Neural cell (in vitro differentiated cells): ENCODE measurements at regions not wholly inside any gene's neighbourhood (a gene's known extent, or its start where the extent isn't known, plus 50 kb on each side); places are given as distances from the start of the nearest gene placed in this dataset.

Source experiments
- H2AFZ ChIP-seq: fragments of 200-600, 300-800 bp; sonication (generic), shearing (Covaris generic); 2 replicates; pipeline ENCODE4 v1.6.0; 2014; ENCODE audit warnings: low read depth, mild to moderate bottlenecking, antibody characterized with exemption, low read length, moderate library complexity
- H3F3A ChIP-seq: fragments of 200-600 bp; shearing (Covaris generic); 2 replicates; pipeline ENCODE4 v1.6.1; 2016; ENCODE audit warnings: mild to moderate bottlenecking, moderate library complexity, mixed read lengths, antibody characterized with exemption, low read length; ENCODE audit not compliant: insufficient read depth, poor library complexity, severe bottlenecking
- H3K27ac ChIP-seq: fragments of 200-600, 300-800 bp; sonication (generic), shearing (Covaris generic); 2 replicates; pipeline ENCODE4 v1.5.1; 2014; ENCODE audit warnings: mild to moderate bottlenecking, low read length, moderate library complexity
- H3K27me3 ChIP-seq: fragments of 300-800, 200-600 bp; sonication (generic), shearing (Covaris generic); 2 replicates; pipeline ENCODE4 v1.6.0; 2014; ENCODE audit warnings: mild to moderate bottlenecking, low read depth, low read length, moderate library complexity; ENCODE audit not compliant: insufficient read depth
- H3K36me3 ChIP-seq: fragments of 300-800, 200-600 bp; sonication (generic), shearing (Covaris generic); 2 replicates; pipeline ENCODE4 v1.5.1; 2014; ENCODE audit warnings: mild to moderate bottlenecking, antibody characterized with exemption, low read length, moderate library complexity; ENCODE audit not compliant: insufficient read depth
- H3K4me2 ChIP-seq: fragments of 300-800, 200-600 bp; sonication (generic), shearing (Covaris generic); 2 replicates; pipeline ENCODE4 v1.6.0; 2014; ENCODE audit warnings: mild to moderate bottlenecking, low read length
- H3K4me3 ChIP-seq: fragments of 300-800, 200-600 bp; sonication (generic), shearing (Covaris generic); 2 replicates; pipeline ENCODE4 v1.5.1; 2014; ENCODE audit warnings: mild to moderate bottlenecking, low read length, moderate library complexity
- H3K79me2 ChIP-seq: fragments of 200-600 bp; shearing (Covaris generic); replicated peaks from 2 replicates; pipeline ENCODE4 v1.6.0; 2014; ENCODE audit warnings: mild to moderate bottlenecking, low read length, moderate library complexity; ENCODE audit not compliant: insufficient read depth
- H3K9ac ChIP-seq: fragments of 300-800, 200-600 bp; sonication (generic), shearing (Covaris generic); 2 replicates; pipeline ENCODE4 v1.6.1; 2016; ENCODE audit warnings: mild to moderate bottlenecking, low read length, mixed read lengths
- H3K9me2 ChIP-seq: fragments of 200-600 bp; shearing (Covaris generic); 2 replicates; pipeline ENCODE4 v1.6.1; 2016; ENCODE audit warnings: mild to moderate bottlenecking, low read length, mixed read lengths; ENCODE audit not compliant: insufficient read depth
- H3K9me3 ChIP-seq: fragments of 200-600, 300-800 bp; sonication (generic), shearing (Covaris generic); 2 replicates; pipeline ENCODE4 v1.6.1; 2016; ENCODE audit warnings: mild to moderate bottlenecking, mixed run types, low read length, moderate library complexity, mixed read lengths
- H4K20me1 ChIP-seq: fragments of 200-600 bp; shearing (Covaris generic); 2 replicates; pipeline ENCODE4 v1.6.1; 2016; ENCODE audit warnings: mild to moderate bottlenecking, mixed run types; ENCODE audit not compliant: insufficient read depth
- EP300 ChIP-seq: fragments of 450-650 bp; conservative IDR thresholded peaks from 2 replicates; pipeline ENCODE4 v1.6.1; 2014; ENCODE audit warnings: antibody characterized with exemption, mild to moderate bottlenecking, moderate library complexity; ENCODE audit not compliant: poor library complexity, severe bottlenecking
- EZH2 ChIP-seq: fragments of 200-600, 300-800 bp; shearing (Covaris generic), sonication (generic); IDR thresholded peaks from 2 replicates; pipeline ENCODE4 v1.6.1; 2014; ENCODE audit warnings: antibody characterized with exemption, low read length, borderline replicate concordance, mild to moderate bottlenecking; ENCODE audit not compliant: insufficient read depth, poor library complexity, severe bottlenecking
- MXI1 ChIP-seq: fragments of 450-650 bp; conservative IDR thresholded peaks from 2 replicates; pipeline ENCODE4 v1.6.1; 2014; ENCODE audit warnings: antibody characterized with exemption, mild to moderate bottlenecking; ENCODE audit not compliant: poor library complexity, severe bottlenecking
- POLR2AphosphoS5 ChIP-seq: IDR thresholded peaks from 2 replicates; pipeline ENCODE4 v1.6.1; 2012
- RAD21 ChIP-seq: fragments of 450-650 bp; conservative IDR thresholded peaks from 2 replicates; pipeline ENCODE4 v1.6.1; 2014; ENCODE audit warnings: antibody characterized with exemption, mild to moderate bottlenecking, moderate library complexity
- TAF1 ChIP-seq: IDR thresholded peaks from 2 replicates; pipeline ENCODE4 v1.6.1; 2012; ENCODE audit warnings: low read depth
- TF ChIP-seq, protein P1 (sequence below): fragments of 450-650 bp; IDR thresholded peaks from 2 replicates; pipeline ENCODE4 v1.5.1; 2014; ENCODE audit warnings: antibody characterized with exemption, mild to moderate bottlenecking, moderate library complexity; ENCODE audit not compliant: poor library complexity, severe bottlenecking
- TF ChIP-seq, protein P2 (sequence below): IDR thresholded peaks from 2 replicates; pipeline ENCODE4 v1.6.1; 2012; ENCODE audit warnings: borderline replicate concordance

DNA sequence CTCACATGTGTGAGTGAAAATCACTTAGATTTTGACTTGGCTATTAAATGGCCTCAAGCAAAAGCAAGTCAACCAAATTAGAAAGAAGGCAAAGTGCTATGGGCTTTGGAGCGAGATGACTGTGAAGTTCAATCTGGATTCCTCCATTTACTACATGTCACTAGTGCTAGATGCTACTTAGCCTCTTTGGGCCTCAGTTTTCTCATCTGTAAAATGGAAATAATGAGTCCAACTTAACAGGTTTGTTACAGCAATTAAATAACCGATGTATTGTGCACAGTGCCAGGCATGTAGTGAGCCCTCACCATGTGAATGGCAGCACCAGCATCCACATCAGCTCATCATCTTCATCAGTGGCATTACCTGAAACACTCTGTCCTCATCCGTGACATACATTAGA is 376.3 kb downstream of the MTX2 start:
- H3F3A ChIP-seq: no peaks in the 10 kb centered on the region
- H3K36me3 ChIP-seq: no peaks in the 10 kb centered on the region
- no peak overlapping the region for H3K4me3 ChIP-seq
- TF ChIP-seq POLR2AphosphoS5 (no peak), EZH2 (no peak), RAD21 (no peak), EP300 (no peak), TAF1 (no peak), MXI1 (no peak)
- TF ChIP-seq, protein P1, sequence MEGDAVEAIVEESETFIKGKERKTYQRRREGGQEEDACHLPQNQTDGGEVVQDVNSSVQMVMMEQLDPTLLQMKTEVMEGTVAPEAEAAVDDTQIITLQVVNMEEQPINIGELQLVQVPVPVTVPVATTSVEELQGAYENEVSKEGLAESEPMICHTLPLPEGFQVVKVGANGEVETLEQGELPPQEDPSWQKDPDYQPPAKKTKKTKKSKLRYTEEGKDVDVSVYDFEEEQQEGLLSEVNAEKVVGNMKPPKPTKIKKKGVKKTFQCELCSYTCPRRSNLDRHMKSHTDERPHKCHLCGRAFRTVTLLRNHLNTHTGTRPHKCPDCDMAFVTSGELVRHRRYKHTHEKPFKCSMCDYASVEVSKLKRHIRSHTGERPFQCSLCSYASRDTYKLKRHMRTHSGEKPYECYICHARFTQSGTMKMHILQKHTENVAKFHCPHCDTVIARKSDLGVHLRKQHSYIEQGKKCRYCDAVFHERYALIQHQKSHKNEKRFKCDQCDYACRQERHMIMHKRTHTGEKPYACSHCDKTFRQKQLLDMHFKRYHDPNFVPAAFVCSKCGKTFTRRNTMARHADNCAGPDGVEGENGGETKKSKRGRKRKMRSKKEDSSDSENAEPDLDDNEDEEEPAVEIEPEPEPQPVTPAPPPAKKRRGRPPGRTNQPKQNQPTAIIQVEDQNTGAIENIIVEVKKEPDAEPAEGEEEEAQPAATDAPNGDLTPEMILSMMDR: no peak
- H2AFZ ChIP-seq: no peak overlapping the region
- peaks cover 53% of the 10 kb centered on the region for H3K27me3 ChIP-seq
- H3K4me2 ChIP-seq: no peak overlapping the region
- no peaks in the 10 kb centered on the region for H3K79me2 ChIP-seq
- H3K9me2 ChIP-seq: no peaks in the 10 kb centered on the region
- H3K9me3 ChIP-seq: no peaks in the 10 kb centered on the region
- H3K9ac ChIP-seq: no peak overlapping the region
- H3K27ac ChIP-seq: no peak overlapping the region
- H4K20me1 ChIP-seq: no peaks in the 10 kb centered on the region

DNA sequence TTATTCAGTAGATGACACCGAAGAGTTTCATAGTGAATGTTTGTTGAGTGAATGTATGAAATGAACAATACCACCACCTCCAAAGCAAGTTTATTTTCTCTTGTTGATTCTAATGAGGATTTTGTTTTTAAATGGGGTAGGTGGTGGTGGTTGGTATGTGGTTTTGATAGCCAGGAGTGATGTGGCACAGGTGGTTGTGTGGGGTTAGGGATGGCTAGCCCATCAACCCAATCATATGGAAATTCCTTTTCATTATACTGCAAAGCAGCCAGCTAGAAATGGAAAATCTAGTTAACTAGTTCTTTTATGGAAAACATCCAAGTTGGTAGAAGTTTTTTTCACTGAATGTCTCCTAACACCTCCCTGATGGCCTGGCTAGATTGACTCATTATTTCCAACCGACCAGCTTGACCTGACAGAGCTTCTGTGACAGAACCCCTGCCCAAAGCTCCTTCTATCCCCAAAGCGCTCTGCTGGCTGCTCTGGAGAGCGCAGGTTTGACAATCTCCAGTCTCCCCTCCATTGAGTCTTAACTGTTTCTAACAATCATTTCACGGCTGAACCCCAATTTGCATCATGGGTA is 376.9 kb downstream of the MTX2 start:
- no peak overlapping the region for H3K27ac ChIP-seq
- no peak overlapping the region for H3K9ac ChIP-seq
- H3K9me2 ChIP-seq: no peaks in the 10 kb centered on the region
- H3K79me2 ChIP-seq: no peaks in the 10 kb centered on the region
- H3K4me3 ChIP-seq: no peak overlapping the region
- no peak overlapping the region for H2AFZ ChIP-seq
- TF ChIP-seq, protein P2, sequence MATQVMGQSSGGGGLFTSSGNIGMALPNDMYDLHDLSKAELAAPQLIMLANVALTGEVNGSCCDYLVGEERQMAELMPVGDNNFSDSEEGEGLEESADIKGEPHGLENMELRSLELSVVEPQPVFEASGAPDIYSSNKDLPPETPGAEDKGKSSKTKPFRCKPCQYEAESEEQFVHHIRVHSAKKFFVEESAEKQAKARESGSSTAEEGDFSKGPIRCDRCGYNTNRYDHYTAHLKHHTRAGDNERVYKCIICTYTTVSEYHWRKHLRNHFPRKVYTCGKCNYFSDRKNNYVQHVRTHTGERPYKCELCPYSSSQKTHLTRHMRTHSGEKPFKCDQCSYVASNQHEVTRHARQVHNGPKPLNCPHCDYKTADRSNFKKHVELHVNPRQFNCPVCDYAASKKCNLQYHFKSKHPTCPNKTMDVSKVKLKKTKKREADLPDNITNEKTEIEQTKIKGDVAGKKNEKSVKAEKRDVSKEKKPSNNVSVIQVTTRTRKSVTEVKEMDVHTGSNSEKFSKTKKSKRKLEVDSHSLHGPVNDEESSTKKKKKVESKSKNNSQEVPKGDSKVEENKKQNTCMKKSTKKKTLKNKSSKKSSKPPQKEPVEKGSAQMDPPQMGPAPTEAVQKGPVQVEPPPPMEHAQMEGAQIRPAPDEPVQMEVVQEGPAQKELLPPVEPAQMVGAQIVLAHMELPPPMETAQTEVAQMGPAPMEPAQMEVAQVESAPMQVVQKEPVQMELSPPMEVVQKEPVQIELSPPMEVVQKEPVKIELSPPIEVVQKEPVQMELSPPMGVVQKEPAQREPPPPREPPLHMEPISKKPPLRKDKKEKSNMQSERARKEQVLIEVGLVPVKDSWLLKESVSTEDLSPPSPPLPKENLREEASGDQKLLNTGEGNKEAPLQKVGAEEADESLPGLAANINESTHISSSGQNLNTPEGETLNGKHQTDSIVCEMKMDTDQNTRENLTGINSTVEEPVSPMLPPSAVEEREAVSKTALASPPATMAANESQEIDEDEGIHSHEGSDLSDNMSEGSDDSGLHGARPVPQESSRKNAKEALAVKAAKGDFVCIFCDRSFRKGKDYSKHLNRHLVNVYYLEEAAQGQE: no peak
- TF ChIP-seq RAD21: no peak
- TF ChIP-seq TAF1: no peak
- TF ChIP-seq, protein P1: no peak
- TF ChIP-seq EP300: no peak
- TF ChIP-seq POLR2AphosphoS5: no peak
- H3K36me3 ChIP-seq: no peaks in the 10 kb centered on the region
- H3K27me3 ChIP-seq: peaks cover 46% of the 10 kb centered on the region
- no peak overlapping the region for H3K4me2 ChIP-seq
- H4K20me1 ChIP-seq: no peaks in the 10 kb centered on the region
- H3F3A ChIP-seq: no peaks in the 10 kb centered on the region
- H3K9me3 ChIP-seq: no peaks in the 10 kb centered on the region
